ENCODE measurements at regions not wholly inside any gene's neighbourhood (a gene's known extent, or its start where the extent isn't known, plus 50 kb on each side); places are given as distances from the start of the nearest gene placed in this dataset.

GRCh38 chr15:96245252-96245651, 85.2 kb upstream of the NR2F2 start:
- TF ChIP-seq SIN3A (IDR thresholded peaks at IDR 0.05; ENCODE audit: borderline replicate concordance, insufficient read depth, low read length): no peak
- no peak for TF ChIP-seq REST (IDR thresholded peaks at IDR 0.05; ENCODE audit: insufficient read depth in 1 of 2, low read depth in 2 of 2, low read length in 2 of 2)
- TF ChIP-seq TAF1 (IDR thresholded peaks at IDR 0.05; ENCODE audit: borderline replicate concordance, insufficient read depth, low read length): no peak
- TF ChIP-seq FOXP2 (optimal IDR thresholded peaks at IDR 0.05; ENCODE audit: borderline replicate concordance, extremely low read depth, extremely low read length, insufficient read depth): no peak
- TF ChIP-seq POLR2AphosphoS5 (IDR thresholded peaks at IDR 0.05; ENCODE audit: low read depth, low read length): no peak

DNA sequence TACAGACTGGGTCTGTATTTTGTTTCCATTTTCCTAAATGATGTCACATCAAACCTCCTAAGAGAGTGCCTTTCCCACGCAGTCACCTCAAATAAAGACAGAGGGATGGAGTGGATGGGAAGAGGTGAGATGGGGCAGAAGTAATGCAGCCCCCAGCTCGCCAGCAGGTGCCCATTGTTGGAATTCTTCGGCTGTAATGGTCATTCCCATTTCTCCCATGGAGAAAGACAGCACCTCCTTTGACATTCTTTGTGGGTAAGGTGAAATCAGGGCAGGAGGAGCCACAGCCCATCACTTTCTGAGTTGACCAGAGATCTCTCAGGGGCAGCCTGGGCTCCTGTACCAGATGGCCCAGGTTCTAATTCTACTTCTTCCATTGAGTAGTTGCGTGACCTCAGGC, 84.4 kb upstream of the NR2F2 start:
- TF ChIP-seq POLR2AphosphoS5 (IDR thresholded peaks at IDR 0.05; ENCODE audit: low read depth, low read length): no peak
- TF ChIP-seq TAF1 (IDR thresholded peaks at IDR 0.05; ENCODE audit: borderline replicate concordance, insufficient read depth, low read length): no peak
- no peak for TF ChIP-seq SIN3A (IDR thresholded peaks at IDR 0.05; ENCODE audit: borderline replicate concordance, insufficient read depth, low read length)
- TF ChIP-seq REST (IDR thresholded peaks at IDR 0.05; ENCODE audit: insufficient read depth in 1 of 2, low read depth in 2 of 2, low read length in 2 of 2): no peak
- TF ChIP-seq FOXP2 (optimal IDR thresholded peaks at IDR 0.05; ENCODE audit: borderline replicate concordance, extremely low read depth, extremely low read length, insufficient read depth): no peak

DNA sequence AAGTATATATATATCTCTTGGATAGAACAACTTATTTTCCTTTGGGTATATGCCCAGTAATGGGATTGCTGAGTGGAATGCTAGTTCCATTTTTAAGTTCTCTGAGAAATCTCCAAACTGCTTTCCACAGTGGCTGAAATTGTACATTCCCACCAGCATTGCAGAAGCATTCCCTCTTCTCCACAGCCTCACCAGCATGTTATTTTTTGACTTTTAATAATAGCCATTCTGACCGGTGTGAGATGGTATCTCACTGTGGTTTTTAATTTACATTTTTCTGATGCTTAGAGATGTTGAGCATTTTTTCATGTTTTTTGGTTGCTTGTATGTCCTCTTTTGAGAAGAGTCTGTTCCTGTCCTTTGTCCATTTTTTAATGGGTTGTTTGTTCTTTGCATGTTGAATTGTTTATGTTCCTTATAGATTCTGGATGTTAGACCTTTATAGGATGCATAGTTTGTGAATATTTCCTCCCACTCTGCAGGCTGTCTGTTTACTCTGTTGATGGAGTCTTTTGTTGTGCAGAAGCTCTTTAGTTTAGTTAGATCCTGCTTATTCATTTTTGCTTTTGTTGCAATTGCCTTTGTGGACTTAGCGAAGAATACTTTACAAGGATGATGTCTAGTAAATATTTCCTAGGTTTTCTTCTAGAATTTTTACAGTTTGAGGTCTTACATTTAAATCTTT, 82.7 kb upstream of the NR2F2 start:
- TF ChIP-seq REST (IDR thresholded peaks at IDR 0.05; ENCODE audit: insufficient read depth in 1 of 2, low read depth in 2 of 2, low read length in 2 of 2) (no peak), FOXP2 (optimal IDR thresholded peaks at IDR 0.05; ENCODE audit: borderline replicate concordance, extremely low read depth, extremely low read length, insufficient read depth) (no peak), POLR2AphosphoS5 (IDR thresholded peaks at IDR 0.05; ENCODE audit: low read depth, low read length) (no peak), SIN3A (IDR thresholded peaks at IDR 0.05; ENCODE audit: borderline replicate concordance, insufficient read depth, low read length) (no peak), TAF1 (IDR thresholded peaks at IDR 0.05; ENCODE audit: borderline replicate concordance, insufficient read depth, low read length) (no peak)

- TF ChIP-seq TAF1 (IDR thresholded peaks at IDR 0.05; ENCODE audit: borderline replicate concordance, insufficient read depth, low read length): no peak
- TF ChIP-seq REST (IDR thresholded peaks at IDR 0.05; ENCODE audit: insufficient read depth in 1 of 2, low read depth in 2 of 2, low read length in 2 of 2): no peak
- TF ChIP-seq POLR2AphosphoS5 (IDR thresholded peaks at IDR 0.05; ENCODE audit: low read depth, low read length): no peak
- TF ChIP-seq FOXP2 (optimal IDR thresholded peaks at IDR 0.05; ENCODE audit: borderline replicate concordance, extremely low read depth, extremely low read length, insufficient read depth): no peak
- TF ChIP-seq SIN3A (IDR thresholded peaks at IDR 0.05; ENCODE audit: borderline replicate concordance, insufficient read depth, low read length): no peak
These were observed 78.4 kb upstream of the NR2F2 start for GRCh38 chr15:96252148-96252547.

Measured in PFSK-1 (cell line).